NCI-H2196 treated with DMSO at 0.1 percent for 48 hours (cell line): ENCODE measurements at regions not wholly inside any gene's neighbourhood (a gene's known extent, or its start where the extent isn't known, plus 50 kb on each side); places are given as distances from the start of the nearest gene placed in this dataset.
"Not testable (repeated sequence)": the region's sequence is repeated elsewhere in the genome, so short reads cannot be mapped to it uniquely, and the experiment has no call there.

Experiments
- DNase-seq: peaks from one replicate; lab custom pipeline; 2025; ENCODE audit not compliant: unreplicated experiment; lab: John Stamatoyannopoulos, UW

DNA sequence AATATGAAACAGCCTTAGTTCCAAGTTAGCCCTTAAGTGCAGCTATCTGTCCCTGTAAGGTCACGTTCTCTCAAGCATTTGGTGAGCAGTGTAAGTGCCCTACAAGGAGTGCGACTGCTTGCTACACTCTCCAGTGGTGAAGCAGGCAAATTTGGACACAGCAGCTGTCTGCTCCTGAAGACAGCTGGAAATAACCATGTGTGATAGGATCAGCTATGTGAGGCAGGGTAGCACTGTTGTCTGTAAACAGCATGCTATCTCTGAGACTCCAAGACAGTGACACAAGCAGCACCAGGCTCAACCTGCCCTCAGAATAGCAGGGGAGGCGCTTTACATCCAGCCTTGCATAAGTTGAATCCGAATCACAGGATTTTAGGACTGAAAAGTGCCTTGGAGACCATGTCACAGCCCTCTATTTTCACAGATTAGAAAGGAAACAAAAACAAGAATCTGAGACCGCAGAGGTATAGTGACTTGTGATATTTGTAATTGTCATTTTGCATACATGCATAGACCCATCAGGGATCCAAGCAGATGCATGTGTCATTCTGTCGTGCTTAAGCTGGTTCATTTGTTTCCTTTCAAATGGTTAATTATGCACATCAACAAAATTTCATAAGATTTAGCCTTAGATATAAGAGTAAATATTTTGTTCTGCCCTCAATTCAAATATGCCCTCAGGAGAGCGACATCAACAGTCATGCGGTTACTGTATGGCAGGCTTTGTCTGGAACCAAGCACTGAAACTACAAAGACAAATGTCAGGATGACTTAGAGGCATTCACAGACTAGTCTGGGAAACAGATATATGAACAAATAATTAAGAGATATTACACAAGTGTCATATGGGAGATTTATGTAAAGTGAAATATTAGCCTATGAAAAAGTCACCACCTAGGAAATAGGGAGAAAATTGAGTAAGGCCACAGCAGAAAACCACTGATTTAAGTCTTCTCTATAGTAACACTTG is 134.9 kb upstream of the NRIP1 start:
- DNase-seq: no peak

DNA sequence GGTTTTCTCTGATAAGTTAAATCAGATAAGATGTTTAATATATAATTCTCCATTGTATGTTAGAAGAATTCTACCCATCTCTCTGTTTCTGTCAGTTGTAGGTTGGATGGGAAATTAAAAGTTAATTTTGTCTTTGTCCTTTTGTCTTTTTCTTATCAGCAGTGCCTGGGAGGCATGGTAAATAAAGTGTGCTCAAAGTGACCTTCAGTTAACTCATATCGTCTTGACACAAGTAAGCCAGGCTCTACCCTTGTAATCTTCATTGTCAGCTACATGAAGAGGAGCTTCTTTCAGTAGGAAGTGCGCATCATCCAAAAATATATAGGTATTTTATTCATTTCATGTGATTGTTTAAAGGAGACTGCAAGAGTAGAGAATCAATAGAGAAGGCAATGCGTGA is 138.9 kb upstream of the NRIP1 start:
- no peak for DNase-seq

- DNase-seq: no peak
These were observed 139.6 kb upstream of the NRIP1 start for GRCh38 chr21:15204140-15204969.

DNA sequence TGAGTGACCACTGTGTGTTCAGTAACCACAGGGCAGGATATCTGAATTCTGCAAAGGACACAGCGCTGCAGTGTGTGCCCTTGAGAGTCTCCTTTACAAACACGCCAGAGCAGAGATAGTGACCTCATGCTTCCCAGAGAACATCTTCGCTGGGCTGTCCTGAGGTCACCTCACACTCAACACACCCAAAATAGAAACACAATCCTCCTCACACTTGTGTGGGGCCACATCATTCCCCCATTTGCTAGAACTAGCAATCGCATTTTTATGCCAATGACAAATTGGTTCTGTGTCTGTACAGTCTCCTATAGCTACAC is 140.1 kb upstream of the NRIP1 start:
- DNase-seq: no peak

DNA sequence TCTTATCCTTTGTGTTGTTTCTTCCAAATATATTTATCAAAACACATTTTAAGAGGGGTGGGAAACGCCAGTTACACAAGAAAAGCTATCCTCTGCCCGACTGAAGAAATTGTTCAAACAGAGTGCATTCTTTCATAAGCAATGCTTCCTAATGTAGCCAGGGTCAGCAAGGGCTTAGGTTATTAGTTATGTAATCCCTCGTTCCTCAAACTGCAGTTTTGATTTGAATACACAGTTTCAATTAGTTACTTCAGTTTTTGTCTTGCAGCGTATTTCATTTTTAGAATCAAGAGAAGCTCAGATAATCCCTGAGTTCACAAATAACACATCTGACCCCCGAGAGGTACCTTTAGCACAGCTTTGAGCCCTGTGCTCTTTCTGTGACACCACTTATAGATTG is 141.7 kb upstream of the NRIP1 start:
- no peak for DNase-seq

GRCh38 chr21:15207231-15207630 is 142.4 kb upstream of the NRIP1 start:
- no peak for DNase-seq

DNA sequence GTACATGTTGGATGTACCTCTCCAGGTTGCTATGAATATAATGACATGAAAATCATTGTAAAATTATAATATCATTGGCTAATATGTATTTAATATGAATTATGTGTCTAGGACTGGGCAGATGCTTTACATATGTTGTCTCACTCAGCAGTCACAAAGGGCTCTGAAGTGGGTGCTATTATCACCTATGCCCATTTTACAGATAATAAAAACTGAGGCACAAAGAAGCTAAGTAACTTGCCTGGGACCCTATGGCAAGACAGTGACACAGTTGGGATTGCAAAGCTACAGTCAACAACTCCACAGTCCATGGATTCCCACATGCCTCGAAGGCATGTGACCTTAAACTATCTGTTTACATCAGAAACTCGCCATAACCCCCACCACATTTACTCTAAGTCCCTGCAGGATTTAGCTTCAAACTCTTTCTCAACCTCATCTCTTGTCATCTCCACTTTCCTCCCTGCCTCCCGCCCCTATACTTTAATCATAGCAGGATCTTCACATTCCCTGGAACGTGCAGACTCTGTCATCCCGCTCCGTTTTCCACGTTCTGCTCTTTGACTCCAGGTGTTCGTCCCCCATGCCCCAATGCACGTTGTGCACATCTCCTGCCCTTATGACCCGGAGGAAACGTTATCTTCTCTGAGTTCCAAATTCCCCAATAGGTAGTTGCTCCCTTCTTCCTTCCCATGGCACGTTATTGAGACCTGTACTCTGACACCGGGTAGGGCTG is 143.0 kb upstream of the NRIP1 start:
- DNase-seq: no peak

GRCh38 chr21:15208786-15209185 is 144.0 kb upstream of the NRIP1 start:
- DNase-seq: no peak

GRCh38 chr21:15209224-15209623 is 144.4 kb upstream of the NRIP1 start:
- DNase-seq: no peak

GRCh38 chr21:15210235-15210678 is 145.5 kb upstream of the NRIP1 start:
- DNase-seq: no peak

- no peak for DNase-seq
These were observed 146.8 kb upstream of the NRIP1 start for GRCh38 chr21:15211491-15212133.

GRCh38 chr21:15212206-15212605 is 147.4 kb upstream of the NRIP1 start:
- DNase-seq: no peak

DNA sequence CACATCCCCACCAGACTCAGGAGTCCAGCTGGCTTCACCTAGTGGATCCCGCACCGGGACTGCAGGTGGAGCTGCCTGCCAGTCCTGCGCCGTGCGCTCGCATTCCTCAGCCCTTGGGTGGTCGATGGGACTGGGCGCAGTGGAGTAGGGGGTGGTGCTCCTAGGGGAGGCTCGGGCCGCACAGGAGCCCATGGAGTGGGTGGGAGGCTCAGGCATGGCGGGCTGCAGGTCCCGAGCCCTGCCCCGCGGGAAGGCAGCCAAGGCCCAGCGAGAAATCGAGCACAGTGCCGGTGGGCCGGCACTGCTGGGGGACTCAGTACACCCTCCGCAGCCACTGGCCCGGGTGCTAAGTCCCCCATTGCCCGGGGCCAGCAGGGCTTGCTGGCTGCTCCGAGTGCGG is 153.7 kb upstream of the NRIP1 start:
- DNase-seq: not testable (repeated sequence)

GRCh38 chr21:15219039-15219438 is 154.2 kb upstream of the NRIP1 start:
- no peak for DNase-seq

GRCh38 chr21:15219894-15220293 is 155.1 kb upstream of the NRIP1 start:
- DNase-seq: no peak

DNA sequence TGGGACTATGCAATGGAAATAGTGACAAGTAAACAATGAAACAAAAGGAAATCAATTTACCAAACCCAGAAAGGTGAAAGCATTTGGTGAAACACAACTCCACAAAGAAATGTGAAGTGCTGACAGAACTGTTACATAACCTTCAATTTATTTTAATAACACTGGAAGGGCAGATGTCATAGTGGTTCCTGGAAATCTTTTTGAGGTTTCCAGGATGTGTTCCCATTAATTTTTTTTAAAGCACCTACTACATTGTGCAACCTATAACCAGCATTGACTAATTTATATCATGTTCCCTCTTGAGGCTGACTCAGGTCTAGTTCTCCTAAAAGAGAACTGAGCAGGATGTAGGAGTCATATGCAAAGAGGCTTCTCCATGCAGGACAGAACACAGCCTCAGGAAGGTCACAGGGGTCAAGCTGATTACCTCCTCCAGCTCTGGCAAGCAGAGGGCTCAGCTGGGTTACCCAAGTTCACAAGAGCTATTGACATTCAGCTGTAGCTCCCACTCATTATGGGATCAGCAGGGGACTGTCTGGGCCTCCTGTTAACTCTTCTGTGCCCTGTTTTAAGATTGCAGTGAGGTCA is 157.1 kb upstream of the NRIP1 start:
- peak; percentile 14 for DNase-seq

DNA sequence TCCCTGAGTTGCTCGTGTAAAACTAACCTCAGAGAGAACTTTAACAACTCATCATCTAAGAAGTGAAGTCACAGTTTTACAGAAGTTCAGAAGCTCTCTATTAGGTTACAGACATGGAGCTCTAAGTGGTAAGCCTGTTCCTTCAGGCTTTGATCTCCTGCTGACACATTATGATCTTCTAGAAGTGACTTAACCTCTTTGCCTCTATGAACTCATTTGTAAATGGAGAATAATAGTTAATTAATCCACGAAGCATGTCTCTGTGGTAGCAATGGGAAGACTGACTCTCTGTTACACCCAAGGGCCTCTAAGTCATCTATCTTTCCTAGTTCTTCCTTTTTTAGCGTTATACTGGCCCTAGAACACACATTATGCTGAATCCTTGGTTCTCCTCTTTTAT is 157.9 kb upstream of the NRIP1 start:
- DNase-seq: no peak

- no peak for DNase-seq
These were observed 159.7 kb upstream of the NRIP1 start for GRCh38 chr21:15224346-15225086.

DNA sequence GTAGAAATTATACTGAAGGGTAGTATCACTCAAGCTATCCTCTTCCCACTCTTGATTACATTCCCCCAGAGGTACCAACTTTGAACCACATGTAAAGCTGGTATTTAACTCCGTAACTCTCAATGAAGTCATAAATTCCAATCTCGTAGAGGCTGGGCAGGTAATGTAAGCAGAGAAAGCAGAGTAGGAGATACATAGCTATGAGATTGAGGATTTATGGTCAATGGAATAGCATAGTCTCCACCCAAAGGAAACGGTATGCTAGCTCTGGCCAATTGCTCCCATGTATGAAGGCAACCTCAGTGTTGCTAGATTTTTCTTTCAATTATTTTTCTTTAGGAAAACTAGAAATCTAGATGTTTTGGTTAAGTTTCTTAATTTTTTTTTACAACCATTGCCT is 163.1 kb upstream of the NRIP1 start:
- no peak for DNase-seq

DNA sequence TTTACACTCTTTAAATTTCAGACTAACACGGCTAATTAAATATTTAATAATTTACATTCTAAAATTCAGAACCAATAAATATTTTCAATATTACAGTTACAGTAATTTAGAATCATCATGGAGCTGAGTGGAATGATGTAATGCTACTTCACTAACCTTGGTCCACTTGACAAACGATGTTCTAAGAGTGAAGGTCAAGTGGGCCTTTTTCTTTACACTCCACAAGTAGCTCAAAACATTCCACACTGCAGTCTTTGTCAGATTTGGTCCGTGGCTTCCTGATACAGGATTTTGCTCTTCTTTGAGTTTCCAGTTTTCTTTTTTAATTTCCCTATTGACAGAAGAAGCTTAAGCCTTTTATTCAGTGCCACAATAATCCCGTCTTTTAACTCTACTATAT is 164.6 kb upstream of the NRIP1 start:
- DNase-seq: no peak
